Germinal center (tissue), 1 donor: ENCODE measurements at regions not wholly inside any gene's neighbourhood (a gene's known extent, or its start where the extent isn't known, plus 50 kb on each side); places are given as distances from the start of the nearest gene placed in this dataset.
"Not testable (repeated sequence)": the region's sequence is repeated elsewhere in the genome, so short reads cannot be mapped to it uniquely, and the experiment has no call there.

Source experiments
- DNase-seq: peaks from one replicate; pipeline ENCODE4 v3.0.0; 2012; ENCODE audit warnings: mixed read lengths, low spot score

DNA sequence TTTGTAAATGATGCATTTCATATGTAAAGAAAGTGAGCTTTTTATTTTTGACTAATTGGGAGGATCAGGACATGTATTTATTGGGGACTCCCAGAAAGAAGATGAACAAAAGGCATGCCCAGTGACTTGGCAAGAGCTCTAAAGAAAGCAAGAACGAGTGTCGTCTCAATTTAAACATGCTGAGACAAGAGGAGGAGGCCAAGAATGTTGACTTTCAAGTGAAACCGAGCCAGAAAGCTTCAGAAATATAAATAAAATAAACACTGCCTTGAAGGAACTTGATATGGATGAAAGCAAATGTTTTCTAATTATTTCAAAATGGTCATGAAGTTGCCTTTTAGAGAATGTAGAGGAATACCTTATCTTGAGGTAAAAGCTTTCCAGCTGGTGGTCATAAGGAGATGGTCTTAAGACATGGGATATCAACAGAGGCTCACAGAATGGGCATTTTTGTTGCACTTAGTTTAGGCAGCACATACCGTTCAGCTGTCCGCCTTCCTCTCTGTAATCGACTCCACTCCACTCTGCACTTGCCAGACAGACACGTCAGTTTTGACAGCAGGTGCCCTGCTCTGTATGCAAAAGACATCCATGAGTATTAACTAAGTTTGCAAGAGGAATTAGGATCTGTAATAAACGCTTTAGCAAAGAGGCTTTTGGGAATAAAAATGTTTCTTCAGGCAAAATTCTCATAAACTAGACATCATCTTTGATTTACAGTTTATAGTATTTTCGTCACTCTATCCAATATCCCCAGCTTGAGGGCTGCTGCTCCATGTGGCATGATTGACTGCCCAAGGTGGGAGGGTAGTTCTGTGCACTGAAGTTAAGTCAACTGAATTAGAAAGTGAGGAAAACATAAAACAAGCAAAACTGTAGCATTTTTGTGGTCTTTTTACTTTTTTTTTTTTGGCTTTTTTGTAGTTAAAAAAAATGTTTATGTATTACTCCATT lies 613.1 kb downstream of the PKHD1 start:
- no peak for DNase-seq

DNA sequence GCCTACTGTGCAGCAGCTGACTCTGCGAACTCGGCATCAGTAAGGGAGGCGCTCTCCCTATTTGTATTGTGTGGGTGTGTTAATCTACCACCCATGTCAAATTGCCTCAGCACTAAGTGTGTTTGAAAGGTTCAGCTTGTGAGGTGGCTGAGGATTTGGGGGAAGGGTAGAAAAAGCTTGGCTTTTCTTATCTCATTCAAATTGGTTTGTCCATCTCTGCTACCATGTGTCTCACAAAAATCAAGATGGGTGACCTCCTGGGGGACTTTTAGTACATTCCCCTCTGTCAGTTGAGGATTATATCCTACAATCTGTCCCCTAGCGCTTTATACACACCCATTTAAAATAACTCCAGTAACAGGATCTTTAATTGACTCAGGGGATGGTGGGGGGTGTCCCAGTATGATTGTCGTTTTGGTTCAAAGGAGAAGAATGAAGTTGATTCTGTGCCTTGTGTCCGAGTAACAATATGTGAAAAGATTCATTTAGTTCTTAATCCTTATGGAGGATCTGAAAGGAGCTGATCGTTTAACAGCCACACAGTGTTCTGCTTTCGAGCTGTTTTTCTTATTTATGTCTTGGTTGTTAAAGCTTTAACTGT lies 609.6 kb downstream of the PKHD1 start:
- DNase-seq: no peak

DNA sequence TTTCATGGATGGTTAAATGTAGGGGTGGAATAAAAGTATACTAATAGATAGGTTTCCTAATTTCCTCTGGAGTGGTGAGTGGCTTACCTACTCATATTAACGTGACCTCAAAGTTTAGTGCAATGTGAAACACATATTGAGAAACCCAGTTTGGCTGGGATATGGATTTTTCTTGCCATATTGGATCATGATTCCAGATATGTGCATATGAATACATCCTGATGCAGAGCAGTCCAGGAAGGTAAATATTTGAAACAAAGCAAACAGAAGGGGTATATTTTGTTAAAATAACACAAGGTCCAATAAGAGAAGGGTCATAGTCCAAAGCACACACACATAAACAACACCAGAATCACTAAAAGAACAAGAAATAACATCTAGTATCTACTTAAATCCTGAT lies 608.1 kb downstream of the PKHD1 start:
- no peak for DNase-seq

DNA sequence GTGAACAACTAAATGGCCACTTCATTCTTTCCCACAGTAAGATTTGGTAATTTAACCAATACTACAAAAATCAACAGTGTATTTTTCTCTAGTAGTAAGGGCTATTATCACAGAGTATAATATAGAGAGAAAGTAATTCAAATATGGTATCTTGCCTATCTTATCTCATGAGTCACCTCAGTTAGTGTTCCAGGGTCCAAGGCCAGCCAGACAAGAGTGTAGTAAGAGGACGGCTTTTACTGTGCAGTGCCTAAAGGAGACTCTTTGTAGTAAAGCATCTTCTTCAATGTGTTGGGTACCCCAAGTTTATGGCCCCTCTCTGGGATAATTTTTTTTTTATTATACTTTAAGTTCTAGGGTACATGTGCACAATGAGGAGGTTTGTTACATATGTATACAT lies 607.4 kb downstream of the PKHD1 start:
- no peak for DNase-seq

DNA sequence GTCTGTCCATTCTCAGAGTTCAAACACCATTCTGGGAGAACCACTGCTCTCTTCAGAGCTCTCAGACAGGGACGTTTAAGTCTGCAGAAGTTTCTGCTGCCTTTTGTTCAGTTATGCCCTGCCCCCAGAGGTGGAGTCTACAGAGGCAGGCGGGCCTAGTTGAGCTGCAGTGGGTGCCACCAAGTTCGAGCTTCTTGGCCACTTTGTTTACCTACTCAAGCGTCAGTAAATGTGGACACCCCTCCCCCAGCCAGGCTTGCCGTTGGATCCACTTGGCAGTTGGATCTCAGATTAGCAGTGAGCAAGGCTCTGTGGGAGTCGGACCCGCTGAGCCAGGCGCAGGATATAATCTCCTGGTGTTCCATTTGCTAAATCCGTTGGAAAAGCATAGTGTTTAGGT lies 601.5 kb downstream of the PKHD1 start:
- not testable (repeated sequence) for DNase-seq

DNA sequence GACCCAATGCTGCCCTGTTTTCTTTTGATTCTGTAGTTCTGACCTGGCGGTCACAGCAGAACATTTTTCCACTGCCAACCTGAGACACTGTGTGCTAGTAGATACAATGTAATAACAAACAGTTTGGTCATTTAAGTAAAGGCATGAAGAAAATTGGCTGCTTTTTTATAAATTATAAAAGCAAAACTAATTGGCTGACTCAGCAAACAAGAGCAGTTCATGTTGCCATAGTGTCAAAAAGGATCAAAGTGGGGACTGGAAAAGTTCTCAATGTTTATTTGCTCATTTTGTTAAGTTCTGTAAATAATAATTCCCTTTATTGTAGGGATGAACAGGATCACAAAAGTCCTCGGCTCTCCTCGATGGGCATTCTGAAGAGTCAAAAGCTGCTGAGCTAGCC lies 599.5 kb downstream of the PKHD1 start:
- DNase-seq: no peak

- DNase-seq: no peak
Measured at GRCh38 chr6:51489133-51489532, 598.3 kb downstream of the PKHD1 start.

GRCh38 chr6:51490101-51490500 lies 597.3 kb downstream of the PKHD1 start:
- DNase-seq: no peak

- no peak for DNase-seq
Measured at GRCh38 chr6:51494342-51494741, 593.1 kb downstream of the PKHD1 start.

GRCh38 chr6:51495096-51495495 lies 592.3 kb downstream of the PKHD1 start:
- DNase-seq: no peak

DNA sequence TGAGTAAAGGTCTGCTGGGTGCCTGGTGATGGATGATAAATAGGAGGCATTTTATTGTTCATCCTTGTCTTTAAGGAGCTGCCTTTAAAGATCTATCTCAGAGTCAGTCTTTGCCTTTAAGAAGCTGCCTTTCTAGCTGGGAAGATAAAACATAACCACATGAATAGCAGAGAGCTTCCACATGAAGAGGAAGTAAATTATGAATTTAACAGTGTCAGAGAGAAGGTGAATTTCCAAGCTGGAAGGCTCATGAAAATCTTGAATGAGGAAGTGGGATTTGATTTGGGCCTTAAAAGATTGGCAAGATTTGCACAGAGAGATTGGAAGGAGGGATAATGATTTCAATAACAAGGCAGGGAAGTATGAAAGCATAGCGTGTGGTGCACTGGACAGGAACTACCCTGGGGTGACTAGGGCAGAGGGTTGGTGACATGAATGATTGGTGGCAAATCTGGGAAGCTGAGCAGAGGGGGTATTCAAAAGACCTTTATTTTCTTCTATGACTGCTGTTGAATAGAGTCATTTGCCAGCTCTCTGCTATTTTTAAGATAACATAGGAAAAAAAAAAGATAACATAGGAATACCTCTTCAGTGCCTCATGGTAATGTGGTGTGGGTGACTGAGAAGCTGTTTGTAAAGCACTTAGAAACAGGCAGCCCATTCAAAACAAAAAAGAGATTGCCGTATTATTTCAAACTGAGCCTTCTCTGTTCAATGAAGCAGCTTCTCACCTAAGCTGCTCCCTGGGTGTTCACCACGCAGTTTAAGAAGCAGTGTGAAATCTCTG lies 591.6 kb downstream of the PKHD1 start:
- DNase-seq: no peak

- no peak for DNase-seq
Measured at GRCh38 chr6:51502996-51503395, 584.4 kb downstream of the PKHD1 start.

- no peak for DNase-seq
Measured at GRCh38 chr6:51505434-51505833, 582.0 kb downstream of the PKHD1 start.

- DNase-seq: no peak
Measured at GRCh38 chr6:51509597-51509996, 577.8 kb downstream of the PKHD1 start.

DNA sequence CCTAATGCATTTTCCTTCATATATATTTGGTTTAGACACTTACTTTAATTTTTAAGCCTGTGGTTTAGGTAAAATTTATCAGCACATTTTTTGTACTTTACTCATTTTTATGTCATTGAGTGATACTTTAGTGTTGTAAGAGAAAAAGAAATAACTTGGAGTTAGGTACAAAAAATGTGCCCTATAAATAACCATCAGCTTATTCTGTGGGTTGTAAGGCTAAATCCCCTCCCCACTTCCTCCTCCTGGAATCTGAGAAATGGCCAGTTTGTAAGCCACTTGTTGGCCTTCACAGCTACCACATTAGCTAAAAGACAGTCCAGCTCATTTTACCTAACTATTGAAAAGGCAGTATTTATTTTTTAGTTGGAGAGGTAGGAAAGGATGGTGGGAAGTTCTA lies 576.3 kb downstream of the PKHD1 start:
- no peak for DNase-seq

DNA sequence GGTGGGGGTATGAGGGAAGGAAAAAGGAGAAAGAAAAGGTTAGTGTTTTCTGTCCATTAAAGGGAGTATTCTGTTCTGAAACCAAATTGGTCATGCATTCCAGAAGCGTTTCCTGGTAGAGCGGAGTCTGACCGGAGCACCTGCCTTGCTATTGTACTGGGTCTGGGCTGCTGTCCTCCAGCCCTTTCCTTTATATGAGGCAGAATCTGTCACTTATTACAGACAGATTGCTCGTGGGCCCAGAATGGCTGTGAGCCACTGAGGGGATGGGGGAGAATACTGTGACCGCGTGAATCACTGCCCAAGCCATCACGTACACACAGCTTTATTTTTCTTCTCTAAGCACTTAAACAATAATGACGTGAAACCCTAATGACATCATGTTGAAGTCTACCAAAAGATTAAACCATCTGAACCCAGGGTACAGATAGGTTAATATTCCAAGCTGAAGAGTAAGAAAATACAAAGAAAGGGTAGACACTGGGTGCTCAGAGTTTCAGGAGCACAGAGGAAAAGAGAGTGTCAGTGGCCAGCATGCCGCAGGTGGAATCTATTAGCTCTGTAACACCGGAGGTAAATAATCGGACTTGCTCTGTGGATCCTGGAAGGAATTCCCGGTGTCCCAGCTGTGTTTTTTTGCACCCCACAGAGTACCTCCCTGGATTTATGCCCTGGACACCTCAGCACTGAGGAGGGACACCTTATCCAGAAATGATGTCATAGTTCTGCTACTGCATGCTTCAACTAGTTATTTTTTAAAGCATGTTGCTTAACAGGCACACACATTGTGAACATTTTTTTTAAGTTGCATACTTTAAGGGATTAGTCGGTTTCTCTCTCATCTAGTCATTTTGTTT lies 573.3 kb downstream of the PKHD1 start:
- no peak for DNase-seq

GRCh38 chr6:51514748-51515402 lies 572.5 kb downstream of the PKHD1 start:
- DNase-seq: no peak

DNA sequence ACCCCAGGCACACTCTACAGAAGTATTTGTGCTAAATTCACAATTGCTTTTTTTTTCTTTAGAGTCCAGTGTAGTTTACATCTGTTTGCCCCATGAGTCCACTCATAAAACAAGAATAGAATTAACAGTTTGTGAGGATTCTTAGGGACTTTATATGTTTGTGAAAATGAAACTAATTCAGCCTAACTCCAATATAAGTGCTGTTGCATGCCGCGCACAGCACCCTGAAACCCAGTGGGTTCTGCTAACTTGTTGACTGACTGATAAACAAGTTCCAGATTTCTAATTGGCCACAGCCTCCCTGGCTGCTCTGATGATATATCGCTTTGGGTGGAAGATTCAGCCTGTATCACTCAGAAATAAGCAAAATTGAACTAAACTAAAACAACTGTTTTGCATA lies 561.4 kb downstream of the PKHD1 start:
- no peak for DNase-seq

GRCh38 chr6:51526922-51527321 lies 560.5 kb downstream of the PKHD1 start:
- no peak for DNase-seq

DNA sequence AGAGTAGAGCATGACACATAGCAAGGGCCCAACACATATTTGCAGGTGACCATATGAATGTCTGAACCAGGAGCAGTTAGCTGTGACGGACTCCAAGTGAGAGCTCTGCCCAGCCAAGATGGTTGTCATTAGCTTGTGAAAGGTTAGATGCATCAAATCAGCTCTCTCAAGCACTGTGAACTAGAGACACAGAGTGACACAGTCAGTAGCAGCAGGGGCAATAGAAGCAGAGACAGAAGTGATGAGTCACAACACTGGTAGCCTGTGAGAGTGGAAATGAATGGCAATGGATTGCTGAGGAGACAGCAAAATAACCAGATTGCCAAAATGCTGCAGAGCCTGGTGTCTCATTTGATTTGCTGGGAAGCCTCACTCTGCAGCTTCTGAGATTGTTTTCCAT lies 558.9 kb downstream of the PKHD1 start:
- DNase-seq: no peak

GRCh38 chr6:51529240-51529639 lies 558.2 kb downstream of the PKHD1 start:
- no peak for DNase-seq
